ENCODE measurements at regions not wholly inside any gene's neighbourhood (a gene's known extent, or its start where the extent isn't known, plus 50 kb on each side); places are given as distances from the start of the nearest gene placed in this dataset.

- Histone ChIP-seq H3K4me1 (ENCODE audit: low read depth, poor library complexity, severe bottlenecking) (no peaks in the 10 kb centered on the region), H3K27ac (no peak overlapping the region), H3K36me3 (ENCODE audit: insufficient read depth) (no peaks in the 10 kb centered on the region), H3K27me3 (ENCODE audit: insufficient read depth, low read depth) (no peaks in the 10 kb centered on the region), H3K9ac (no peak overlapping the region), H4K20me1 (ENCODE audit: insufficient read depth) (no peaks in the 10 kb centered on the region), H3K79me2 (ENCODE audit: insufficient read depth, low read depth) (no peaks in the 10 kb centered on the region), H2AFZ (ENCODE audit: low read depth) (no peak overlapping the region), H3K4me2 (no peak overlapping the region), H3K4me3 (IDR thresholded peaks at IDR 0.05; ENCODE audit: insufficient read depth, low read depth, low read length) (no peak overlapping the region)
- no peak for TF ChIP-seq CTCF (conservative IDR thresholded peaks at IDR 0.05; ENCODE audit: low read depth, low read length)
These were observed 514.3 kb downstream of the PDCD6IP start for GRCh38 chr3:34312684-34313083.

- no peaks in the 10 kb centered on the region for H3K27me3 ChIP-seq (ENCODE audit: insufficient read depth, low read depth)
- no peak overlapping the region for H3K4me3 ChIP-seq (IDR thresholded peaks at IDR 0.05; ENCODE audit: insufficient read depth, low read depth, low read length)
- no peaks in the 10 kb centered on the region for H3K36me3 ChIP-seq (ENCODE audit: insufficient read depth)
- no peak overlapping the region for H3K9ac ChIP-seq
- no peak for TF ChIP-seq CTCF (conservative IDR thresholded peaks at IDR 0.05; ENCODE audit: low read depth, low read length)
- H4K20me1 ChIP-seq (ENCODE audit: insufficient read depth) = no peaks in the 10 kb centered on the region
- peaks cover 32% of the 10 kb centered on the region for H3K4me1 ChIP-seq (ENCODE audit: low read depth, poor library complexity, severe bottlenecking)
- no peaks in the 10 kb centered on the region for H3K79me2 ChIP-seq (ENCODE audit: insufficient read depth, low read depth)
- H3K27ac ChIP-seq = no peak overlapping the region
- H3K4me2 ChIP-seq = no peak overlapping the region
- no peak overlapping the region for H2AFZ ChIP-seq (ENCODE audit: low read depth)
These were observed 521.5 kb downstream of the PDCD6IP start for GRCh38 chr3:34319881-34320280.

DNA sequence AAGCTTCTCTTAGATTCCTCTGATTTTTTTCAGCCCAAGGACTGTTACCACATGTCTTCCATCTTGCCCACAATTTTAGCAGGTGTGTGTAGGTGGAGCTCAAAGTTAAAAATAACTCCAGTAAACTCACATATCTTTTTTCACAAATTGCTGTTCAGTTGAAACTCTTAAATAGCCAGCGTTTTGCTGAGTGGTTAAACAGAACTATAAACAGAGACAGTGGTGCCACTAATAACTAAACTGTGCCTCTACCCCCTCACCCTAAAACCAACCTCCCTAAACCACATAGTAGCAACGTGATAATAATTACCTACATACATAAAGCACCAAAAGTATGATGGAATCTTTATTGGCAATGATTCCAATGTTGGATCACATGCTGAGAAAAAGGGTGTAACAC is 525.1 kb downstream of the PDCD6IP start:
- H4K20me1 ChIP-seq (ENCODE audit: insufficient read depth) = no peaks in the 10 kb centered on the region
- H3K4me2 ChIP-seq = peak overlapping the region; percentile 54
- no peak overlapping the region for H3K4me3 ChIP-seq (IDR thresholded peaks at IDR 0.05; ENCODE audit: insufficient read depth, low read depth, low read length)
- H3K4me1 ChIP-seq (ENCODE audit: low read depth, poor library complexity, severe bottlenecking) = peaks cover 47% of the 10 kb centered on the region
- H3K79me2 ChIP-seq (ENCODE audit: insufficient read depth, low read depth) = no peaks in the 10 kb centered on the region
- H2AFZ ChIP-seq (ENCODE audit: low read depth) = peak overlapping the region; percentile 25; the same call in 1 of the 2 replicates
- no peak overlapping the region; the same call in 1 of the 2 replicates for H3K9ac ChIP-seq
- TF ChIP-seq CTCF (conservative IDR thresholded peaks at IDR 0.05; ENCODE audit: low read depth, low read length) = no peak
- peak overlapping the region; percentile 80 for H3K27ac ChIP-seq
- H3K27me3 ChIP-seq (ENCODE audit: insufficient read depth, low read depth) = no peaks in the 10 kb centered on the region
- H3K36me3 ChIP-seq (ENCODE audit: insufficient read depth) = no peaks in the 10 kb centered on the region

GRCh38 chr3:34346656-34347055 is 548.2 kb downstream of the PDCD6IP start:
- no peak overlapping the region for H3K4me2 ChIP-seq
- no peaks in the 10 kb centered on the region for H4K20me1 ChIP-seq (ENCODE audit: insufficient read depth)
- no peaks in the 10 kb centered on the region for H3K79me2 ChIP-seq (ENCODE audit: insufficient read depth, low read depth)
- no peak overlapping the region for H3K4me3 ChIP-seq (IDR thresholded peaks at IDR 0.05; ENCODE audit: insufficient read depth, low read depth, low read length)
- H2AFZ ChIP-seq (ENCODE audit: low read depth) = no peak overlapping the region
- no peak for TF ChIP-seq CTCF (conservative IDR thresholded peaks at IDR 0.05; ENCODE audit: low read depth, low read length)
- no peaks in the 10 kb centered on the region for H3K27me3 ChIP-seq (ENCODE audit: insufficient read depth, low read depth)
- H3K27ac ChIP-seq = no peak overlapping the region
- H3K36me3 ChIP-seq (ENCODE audit: insufficient read depth) = no peaks in the 10 kb centered on the region
- no peaks in the 10 kb centered on the region for H3K4me1 ChIP-seq (ENCODE audit: low read depth, poor library complexity, severe bottlenecking)
- no peak overlapping the region for H3K9ac ChIP-seq

Data from KMS-11 (cell line).